HG03097 (cell line): ENCODE measurements at regions not wholly inside any gene's neighbourhood (a gene's known extent, or its start where the extent isn't known, plus 50 kb on each side); places are given as distances from the start of the nearest gene placed in this dataset.
"Not testable (repeated sequence)": the region's sequence is repeated elsewhere in the genome, so short reads cannot be mapped to it uniquely, and the experiment has no call there.

Experiments
- ATAC-seq: cut with Tn5 transposase; IDR thresholded peaks from one replicate; pipeline ENCODE4 v1.9.1; 2021; ENCODE audit not compliant: unreplicated experiment, low FRiP score

- ATAC-seq, result no peak
Observed at GRCh38 chr3:174336784-174337183, 522.4 kb upstream of the NAALADL2 start.

GRCh38 chr3:174337227-174337626 is 521.9 kb upstream of the NAALADL2 start:
- ATAC-seq, result no peak

GRCh38 chr3:174340624-174341587 is 518.2 kb upstream of the NAALADL2 start:
- no peak for ATAC-seq

GRCh38 chr3:174342171-174342570 is 517.0 kb upstream of the NAALADL2 start:
- no peak for ATAC-seq

GRCh38 chr3:174342941-174343501 is 516.1 kb upstream of the NAALADL2 start:
- no peak for ATAC-seq

- no peak for ATAC-seq
Observed at GRCh38 chr3:174346141-174346540, 513.0 kb upstream of the NAALADL2 start.

- no peak for ATAC-seq
Observed at GRCh38 chr3:174346571-174346970, 512.6 kb upstream of the NAALADL2 start.

GRCh38 chr3:174347474-174348138 is 511.5 kb upstream of the NAALADL2 start:
- ATAC-seq, result no peak

GRCh38 chr3:174352227-174352626 is 506.9 kb upstream of the NAALADL2 start:
- no peak for ATAC-seq

- no peak for ATAC-seq
Observed at GRCh38 chr3:174355505-174355904, 503.6 kb upstream of the NAALADL2 start.

GRCh38 chr3:174356596-174356995 is 502.5 kb upstream of the NAALADL2 start:
- no peak for ATAC-seq

GRCh38 chr3:174358252-174358651 is 500.9 kb upstream of the NAALADL2 start:
- ATAC-seq, result no peak

- ATAC-seq, result no peak
Observed at GRCh38 chr3:174362556-174362955, 496.6 kb upstream of the NAALADL2 start.

- ATAC-seq, result no peak
Observed at GRCh38 chr3:174363256-174363655, 495.9 kb upstream of the NAALADL2 start.

- ATAC-seq, result no peak
Observed at GRCh38 chr3:174365796-174366195, 493.3 kb upstream of the NAALADL2 start.

GRCh38 chr3:174366904-174367303 is 492.2 kb upstream of the NAALADL2 start:
- ATAC-seq, result not testable (repeated sequence)

GRCh38 chr3:174376346-174376745 is 482.8 kb upstream of the NAALADL2 start:
- no peak for ATAC-seq

- ATAC-seq, result no peak
Observed at GRCh38 chr3:174377096-174377495, 482.0 kb upstream of the NAALADL2 start.

- no peak for ATAC-seq
Observed at GRCh38 chr3:174377684-174378083, 481.4 kb upstream of the NAALADL2 start.

GRCh38 chr3:174382878-174383277 is 476.3 kb upstream of the NAALADL2 start:
- no peak for ATAC-seq

GRCh38 chr3:174387736-174388135 is 471.4 kb upstream of the NAALADL2 start:
- ATAC-seq, result no peak
